DOHH2 (cell line): ENCODE measurements at regions not wholly inside any gene's neighbourhood (a gene's known extent, or its start where the extent isn't known, plus 50 kb on each side); places are given as distances from the start of the nearest gene placed in this dataset.

Experiments used
- CTCF ChIP-seq: fragments of 200-600 bp; sonication (generic); IDR thresholded peaks from one replicate; pipeline ENCODE4 v1.5.1; 2014; ENCODE audit warnings: antibody characterized with exemption, mild to moderate bottlenecking, low read depth, low read length; ENCODE audit not compliant: poor library complexity, severe bottlenecking
- EZH2phosphoT487 ChIP-seq: fragments of 200-600 bp; sonication (generic); IDR thresholded peaks from 2 replicates; pipeline ENCODE4 v1.6.1; 2017; ENCODE audit warnings: borderline replicate concordance, mild to moderate bottlenecking, antibody characterized with exemption, low read length, moderate library complexity, mixed read lengths

GRCh38 chr5:131021646-131022045 lies 143.4 kb downstream of the HINT1 start:
- TF ChIP-seq CTCF (no peak), EZH2phosphoT487 (no peak)
